PFSK-1 (cell line): ENCODE measurements at regions not wholly inside any gene's neighbourhood (a gene's known extent, or its start where the extent isn't known, plus 50 kb on each side); places are given as distances from the start of the nearest gene placed in this dataset.

Experiments
- FOXP2 ChIP-seq: optimal IDR thresholded peaks from 2 replicates; pipeline ENCODE3; 2011; ENCODE audit warnings: borderline replicate concordance, control low read depth, inconsistent platforms; ENCODE audit not compliant: insufficient read depth; ENCODE audit errors: extremely low read length, extremely low read depth
- POLR2AphosphoS5 ChIP-seq: IDR thresholded peaks from 2 replicates; pipeline ENCODE4 v1.6.1; 2012; ENCODE audit warnings: low read depth, mild to moderate bottlenecking, control low read depth, low read length, moderate library complexity
- REST ChIP-seq, 2 experiments: IDR thresholded peaks; 2 replicates each; pipeline versions ENCODE4 v1.6.1 to v1.8.0; 2011 to 2012; ENCODE audit warnings: low read depth in 2 of 2, low read length in 2 of 2, control low read depth in 1 of 2, inconsistent platforms in 1 of 2, mild to moderate bottlenecking in 1 of 2, moderate library complexity in 1 of 2; ENCODE audit not compliant: insufficient read depth in 1 of 2
- SIN3A ChIP-seq: IDR thresholded peaks from 2 replicates; pipeline ENCODE4 v1.6.1; 2012; ENCODE audit warnings: mild to moderate bottlenecking, low read length, moderate library complexity, borderline replicate concordance; ENCODE audit not compliant: insufficient read depth
- TAF1 ChIP-seq: IDR thresholded peaks from 2 replicates; pipeline ENCODE4 v1.6.1; 2012; ENCODE audit warnings: low read length, control low read depth, borderline replicate concordance; ENCODE audit not compliant: insufficient read depth

GRCh38 chr6:93045156-93045555 is 374.2 kb downstream of the EPHA7 start:
- no peak for TF ChIP-seq POLR2AphosphoS5
- TF ChIP-seq FOXP2: no peak
- TF ChIP-seq SIN3A: no peak
- no peak for TF ChIP-seq REST (IDR thresholded peaks at IDR 0.05; ENCODE audit: insufficient read depth in 1 of 2, low read depth in 2 of 2, low read length in 2 of 2)
- TF ChIP-seq TAF1: no peak

GRCh38 chr6:93040375-93040774 is 379.0 kb downstream of the EPHA7 start:
- TF ChIP-seq FOXP2: no peak
- no peak for TF ChIP-seq TAF1
- no peak for TF ChIP-seq REST (IDR thresholded peaks at IDR 0.05; ENCODE audit: insufficient read depth in 1 of 2, low read depth in 2 of 2, low read length in 2 of 2)
- no peak for TF ChIP-seq SIN3A
- no peak for TF ChIP-seq POLR2AphosphoS5

- no peak for TF ChIP-seq REST (IDR thresholded peaks at IDR 0.05; ENCODE audit: insufficient read depth in 1 of 2, low read depth in 2 of 2, low read length in 2 of 2)
- no peak for TF ChIP-seq POLR2AphosphoS5
- no peak for TF ChIP-seq SIN3A
- TF ChIP-seq FOXP2: no peak
- no peak for TF ChIP-seq TAF1
Observed at GRCh38 chr6:93036835-93037234, 382.5 kb downstream of the EPHA7 start.

GRCh38 chr6:93035756-93036155 is 383.6 kb downstream of the EPHA7 start:
- TF ChIP-seq FOXP2 (no peak), TAF1 (no peak), SIN3A (no peak)

DNA sequence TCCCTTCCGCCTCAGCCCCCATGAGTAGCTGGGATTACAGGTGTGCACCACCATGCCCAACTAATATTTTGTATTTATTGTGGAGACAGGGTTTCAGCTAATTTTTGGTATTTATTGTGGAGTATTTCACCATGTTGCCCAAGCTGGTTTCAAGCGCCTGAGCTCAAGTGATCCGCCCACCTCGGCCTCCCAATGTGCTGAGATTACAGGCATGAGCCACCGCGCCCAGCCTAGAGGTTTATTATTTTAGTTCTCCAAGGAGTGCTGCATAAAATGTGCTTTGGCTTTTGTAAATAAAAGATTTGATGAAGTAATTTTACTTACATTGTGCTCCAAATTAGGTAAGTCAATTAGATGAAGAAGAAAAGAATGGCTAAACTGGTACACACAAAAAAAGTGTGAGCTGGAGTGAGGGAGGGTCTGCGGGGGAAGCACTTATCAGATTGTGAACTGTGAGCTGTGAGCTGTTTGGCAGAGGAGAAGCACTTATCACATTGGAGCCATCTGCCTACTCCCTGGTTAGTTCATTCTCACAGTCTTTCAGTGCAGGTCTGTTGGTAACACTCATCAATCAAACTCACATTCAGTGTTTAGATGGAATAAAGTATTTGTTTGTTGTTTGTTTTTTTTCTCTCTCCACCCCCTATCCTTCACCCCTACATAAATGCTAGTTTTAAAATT is 398.0 kb downstream of the EPHA7 start:
- TF ChIP-seq SIN3A (no peak), TAF1 (no peak), REST (IDR thresholded peaks at IDR 0.05; ENCODE audit: insufficient read depth in 1 of 2, low read depth in 2 of 2, low read length in 2 of 2) (no peak), FOXP2 (no peak), POLR2AphosphoS5 (no peak)
